GM13977 (cell line): ENCODE measurements at regions not wholly inside any gene's neighbourhood (a gene's known extent, or its start where the extent isn't known, plus 50 kb on each side); places are given as distances from the start of the nearest gene placed in this dataset.
A peak's percentile ranks its signal among the peaks of the same experiment; 100 is the strongest.

Source experiments
- DNase-seq: peaks from one replicate; pipeline ENCODE4 v3.0.0; 2012; ENCODE audit warnings: low spot score
- in situ Hi-C: fragments of 300-500 bp; cut with MboI; formaldehyde crosslinking; loops from one replicate; pipeline ENCODE4 v1.12.0; 2022; ENCODE audit warnings: low sequenced_read_pairs, low pct_unique_long_range_greater_than_20kb, mixed read lengths, inconsistent platforms; ENCODE audit not compliant: unreplicated experiment
- TF ChIP-seq, protein P1 (sequence below): IDR thresholded peaks from 2 replicates; pipeline ENCODE4 v1.5.1; 2012; ENCODE audit warnings: mild to moderate bottlenecking, control low read depth; ENCODE audit not compliant: insufficient read depth; ENCODE audit errors: extremely low read depth, missing control alignments

GRCh38 chr10:4775808-4776207 is 50.2 kb upstream of the AKR1E2 start:
- TF ChIP-seq, protein P1, sequence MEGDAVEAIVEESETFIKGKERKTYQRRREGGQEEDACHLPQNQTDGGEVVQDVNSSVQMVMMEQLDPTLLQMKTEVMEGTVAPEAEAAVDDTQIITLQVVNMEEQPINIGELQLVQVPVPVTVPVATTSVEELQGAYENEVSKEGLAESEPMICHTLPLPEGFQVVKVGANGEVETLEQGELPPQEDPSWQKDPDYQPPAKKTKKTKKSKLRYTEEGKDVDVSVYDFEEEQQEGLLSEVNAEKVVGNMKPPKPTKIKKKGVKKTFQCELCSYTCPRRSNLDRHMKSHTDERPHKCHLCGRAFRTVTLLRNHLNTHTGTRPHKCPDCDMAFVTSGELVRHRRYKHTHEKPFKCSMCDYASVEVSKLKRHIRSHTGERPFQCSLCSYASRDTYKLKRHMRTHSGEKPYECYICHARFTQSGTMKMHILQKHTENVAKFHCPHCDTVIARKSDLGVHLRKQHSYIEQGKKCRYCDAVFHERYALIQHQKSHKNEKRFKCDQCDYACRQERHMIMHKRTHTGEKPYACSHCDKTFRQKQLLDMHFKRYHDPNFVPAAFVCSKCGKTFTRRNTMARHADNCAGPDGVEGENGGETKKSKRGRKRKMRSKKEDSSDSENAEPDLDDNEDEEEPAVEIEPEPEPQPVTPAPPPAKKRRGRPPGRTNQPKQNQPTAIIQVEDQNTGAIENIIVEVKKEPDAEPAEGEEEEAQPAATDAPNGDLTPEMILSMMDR: no peak
- no peak for DNase-seq
- in situ Hi-C loops: no loop called here

DNA sequence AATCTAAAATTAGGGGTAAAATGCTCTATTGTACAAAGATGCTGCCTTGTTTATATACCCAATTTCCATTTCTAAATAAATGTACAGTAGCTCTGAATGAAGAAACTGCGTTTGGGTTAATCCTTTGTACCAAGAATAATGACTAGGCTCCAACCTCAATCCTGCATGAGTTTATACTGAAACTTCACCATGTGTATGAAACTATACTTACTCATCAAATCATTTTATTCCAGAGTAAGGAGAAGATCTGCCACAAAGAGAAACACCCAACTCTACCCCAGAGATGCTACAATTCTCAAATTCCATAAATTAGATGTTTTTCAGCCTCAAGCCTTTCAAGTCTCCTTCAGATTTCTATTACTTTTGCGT is 53.8 kb upstream of the AKR1E2 start:
- TF ChIP-seq, protein P1: no peak
- in situ Hi-C loops: no loop called here
- DNase-seq: no peak

DNA sequence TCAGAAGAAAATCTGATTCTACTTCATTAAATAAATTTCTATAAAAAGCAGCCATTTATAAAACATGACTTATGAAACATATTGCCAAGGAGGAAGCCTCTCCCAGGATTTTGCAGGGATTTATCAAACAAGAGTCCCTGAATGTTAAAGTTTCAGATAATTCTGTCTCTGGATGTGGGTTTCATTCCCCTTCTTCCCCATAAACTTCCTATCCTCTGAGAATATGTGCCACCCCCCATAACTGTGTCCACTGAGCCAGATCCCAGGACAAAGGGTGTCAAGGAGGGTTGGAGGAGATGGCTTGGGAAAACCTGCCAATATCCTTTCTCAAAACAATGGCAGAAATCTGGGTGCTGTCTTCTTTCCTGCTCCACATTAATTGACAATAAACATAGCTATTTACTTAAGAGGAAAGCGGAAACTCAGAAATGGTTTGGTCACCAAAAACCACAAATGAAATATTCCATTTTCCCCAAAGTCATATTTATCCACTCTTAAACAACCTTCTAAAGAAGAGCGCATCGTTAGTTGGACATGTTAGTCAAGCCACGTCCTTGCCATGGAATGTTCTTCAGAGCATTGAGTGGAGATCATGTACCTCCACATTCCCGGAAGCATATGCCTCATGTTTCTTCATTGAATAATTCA is 54.3 kb upstream of the AKR1E2 start:
- in situ Hi-C loops: no loop called here
- DNase-seq: no peak
- TF ChIP-seq, protein P1: no peak

GRCh38 chr10:4770801-4771553 is 55.0 kb upstream of the AKR1E2 start:
- no peak for DNase-seq
- in situ Hi-C loops: no loop called here
- TF ChIP-seq, protein P1: peak; percentile 11

- DNase-seq: no peak
- in situ Hi-C loops: no loop called here
- TF ChIP-seq, protein P1: no peak
Measured at GRCh38 chr10:4768416-4768815, 57.6 kb upstream of the AKR1E2 start.

DNA sequence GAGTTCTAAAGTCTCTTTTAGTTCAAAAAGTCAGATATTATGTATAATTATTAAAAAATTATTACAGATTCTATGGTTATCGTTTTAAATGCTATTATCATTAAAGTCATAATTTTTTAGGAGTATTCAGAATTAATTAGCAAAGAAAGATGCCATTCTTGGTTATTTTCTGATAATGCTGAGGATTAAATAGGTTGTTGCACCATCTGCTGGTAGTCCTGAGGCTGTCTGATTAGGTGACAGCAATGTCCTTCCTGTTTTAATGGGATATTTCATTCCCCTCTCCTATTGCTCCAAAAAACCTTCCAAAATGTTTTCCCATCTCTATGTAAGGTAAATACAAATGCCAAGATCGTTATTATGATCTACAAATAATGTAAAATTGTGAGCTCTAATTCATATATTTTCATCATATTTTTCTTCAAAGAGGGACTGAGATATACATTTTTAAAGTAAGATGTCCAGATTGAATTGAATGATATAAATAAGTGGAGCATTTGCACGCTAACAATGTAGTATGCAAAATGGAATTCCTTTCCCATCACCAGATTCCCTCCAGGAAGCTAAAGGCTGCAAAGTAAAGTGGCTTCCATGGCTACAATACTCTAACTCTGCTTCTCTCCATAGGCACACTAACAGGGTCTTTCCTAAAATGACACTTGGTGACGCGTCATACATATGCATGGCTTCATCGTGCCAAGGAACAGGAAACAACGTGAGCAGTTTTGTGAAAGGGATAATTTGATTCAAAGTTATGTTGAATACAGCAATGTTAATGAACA is 58.8 kb upstream of the AKR1E2 start:
- in situ Hi-C loops: no loop called here
- TF ChIP-seq, protein P1: peak; percentile 58
- DNase-seq: no peak
